PC-9 (cell line): ENCODE measurements at regions not wholly inside any gene's neighbourhood (a gene's known extent, or its start where the extent isn't known, plus 50 kb on each side); places are given as distances from the start of the nearest gene placed in this dataset.
"Not testable (repeated sequence)": the region's sequence is repeated elsewhere in the genome, so short reads cannot be mapped to it uniquely, and the experiment has no call there.

ENCODE experiments used
- EZH2 ChIP-seq: fragments of 200-600 bp; sonication (generic); IDR thresholded peaks from 2 replicates; pipeline ENCODE4 v1.8.0; 2017; ENCODE audit warnings: antibody characterized with exemption, low read depth
- TF ChIP-seq, protein P1 (sequence below): fragments of 200-600 bp; sonication (generic); conservative IDR thresholded peaks from 2 replicates; pipeline ENCODE4 v1.6.1; 2017; ENCODE audit warnings: mixed run types, antibody characterized with exemption, mild to moderate bottlenecking, moderate library complexity

DNA sequence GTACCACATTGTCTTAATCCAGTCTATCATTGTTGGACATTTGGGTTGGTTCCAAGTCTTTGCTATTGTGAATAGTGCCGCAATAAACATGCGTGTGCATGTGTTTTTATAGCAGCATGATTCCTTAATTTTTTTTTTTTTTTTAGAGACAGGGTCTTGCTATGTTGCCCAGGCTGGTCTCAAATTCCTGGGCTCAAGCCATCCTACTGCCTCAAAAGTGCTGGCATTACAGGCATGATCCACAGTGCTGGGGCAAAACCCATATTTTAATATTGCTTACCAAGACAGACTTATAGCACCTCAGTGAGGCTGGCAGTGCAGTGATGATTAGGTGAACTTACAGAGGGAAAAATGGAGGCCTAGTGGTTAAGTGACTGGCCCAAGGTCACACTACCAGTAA lies 116.5 kb upstream of the CDYL start:
- not testable (repeated sequence) for TF ChIP-seq EZH2
- TF ChIP-seq, protein P1, sequence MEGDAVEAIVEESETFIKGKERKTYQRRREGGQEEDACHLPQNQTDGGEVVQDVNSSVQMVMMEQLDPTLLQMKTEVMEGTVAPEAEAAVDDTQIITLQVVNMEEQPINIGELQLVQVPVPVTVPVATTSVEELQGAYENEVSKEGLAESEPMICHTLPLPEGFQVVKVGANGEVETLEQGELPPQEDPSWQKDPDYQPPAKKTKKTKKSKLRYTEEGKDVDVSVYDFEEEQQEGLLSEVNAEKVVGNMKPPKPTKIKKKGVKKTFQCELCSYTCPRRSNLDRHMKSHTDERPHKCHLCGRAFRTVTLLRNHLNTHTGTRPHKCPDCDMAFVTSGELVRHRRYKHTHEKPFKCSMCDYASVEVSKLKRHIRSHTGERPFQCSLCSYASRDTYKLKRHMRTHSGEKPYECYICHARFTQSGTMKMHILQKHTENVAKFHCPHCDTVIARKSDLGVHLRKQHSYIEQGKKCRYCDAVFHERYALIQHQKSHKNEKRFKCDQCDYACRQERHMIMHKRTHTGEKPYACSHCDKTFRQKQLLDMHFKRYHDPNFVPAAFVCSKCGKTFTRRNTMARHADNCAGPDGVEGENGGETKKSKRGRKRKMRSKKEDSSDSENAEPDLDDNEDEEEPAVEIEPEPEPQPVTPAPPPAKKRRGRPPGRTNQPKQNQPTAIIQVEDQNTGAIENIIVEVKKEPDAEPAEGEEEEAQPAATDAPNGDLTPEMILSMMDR, result not testable (repeated sequence)
